ENCODE measurements at regions not wholly inside any gene's neighbourhood (a gene's known extent, or its start where the extent isn't known, plus 50 kb on each side); places are given as distances from the start of the nearest gene placed in this dataset.

DNA sequence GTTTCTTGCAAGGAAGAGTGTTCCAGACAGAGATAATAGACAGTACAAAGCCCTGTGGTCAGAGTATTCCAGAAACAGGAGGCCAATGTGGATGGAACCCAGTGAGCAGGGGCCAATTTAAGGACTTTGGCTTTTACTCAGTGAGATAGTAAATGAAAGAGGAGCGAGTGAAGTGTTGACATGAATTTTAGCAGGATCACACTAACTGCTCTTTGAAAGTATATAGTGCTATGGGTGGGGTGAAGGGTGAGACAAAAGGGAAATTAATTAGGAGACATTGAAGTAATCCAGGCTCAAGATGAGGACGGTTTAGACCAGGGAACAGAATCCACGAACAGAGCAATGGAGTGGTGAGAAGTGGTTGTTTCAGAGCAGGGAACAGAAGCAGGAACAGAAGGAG, 62.2 kb upstream of the TES start:
- DNase-seq: no peak

DNA sequence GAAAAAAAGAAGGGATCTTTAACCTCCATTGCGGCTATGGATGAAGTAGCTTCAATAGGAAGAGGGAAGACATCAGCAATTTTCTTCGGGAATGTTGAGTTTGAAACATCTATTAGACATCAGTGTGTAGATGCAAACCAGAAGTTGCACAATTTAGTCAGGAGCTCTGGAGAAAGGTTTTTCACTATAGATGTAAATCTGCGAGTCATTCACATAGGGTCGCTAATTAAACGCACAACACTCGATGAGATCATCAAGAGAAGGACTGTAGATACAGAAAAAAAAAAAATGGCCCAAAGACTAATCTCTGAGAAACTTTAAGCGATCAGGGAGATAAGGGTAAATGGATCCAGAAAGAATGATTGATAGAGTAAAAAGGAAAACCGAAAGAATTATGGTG, 61.7 kb upstream of the TES start:
- DNase-seq: no peak

DNA sequence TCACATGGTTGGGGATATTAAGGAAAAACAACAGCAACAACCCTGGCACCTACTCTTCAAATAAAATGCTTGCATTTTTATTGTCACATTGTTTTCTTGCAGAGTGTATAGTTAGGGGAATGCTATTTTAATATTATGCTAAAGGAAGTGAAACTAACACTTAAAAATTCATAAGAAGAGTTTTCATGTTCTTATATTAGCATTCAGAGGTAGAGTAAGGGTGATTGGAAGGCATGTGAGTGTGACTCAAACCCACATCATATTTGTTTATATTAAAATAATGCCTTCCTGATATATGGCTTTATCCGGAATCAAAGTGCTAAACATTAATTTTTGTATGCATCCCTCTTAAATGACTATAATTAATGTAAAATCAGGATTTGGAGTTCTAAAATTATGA, 59.8 kb upstream of the TES start:
- DNase-seq: no peak

DNA sequence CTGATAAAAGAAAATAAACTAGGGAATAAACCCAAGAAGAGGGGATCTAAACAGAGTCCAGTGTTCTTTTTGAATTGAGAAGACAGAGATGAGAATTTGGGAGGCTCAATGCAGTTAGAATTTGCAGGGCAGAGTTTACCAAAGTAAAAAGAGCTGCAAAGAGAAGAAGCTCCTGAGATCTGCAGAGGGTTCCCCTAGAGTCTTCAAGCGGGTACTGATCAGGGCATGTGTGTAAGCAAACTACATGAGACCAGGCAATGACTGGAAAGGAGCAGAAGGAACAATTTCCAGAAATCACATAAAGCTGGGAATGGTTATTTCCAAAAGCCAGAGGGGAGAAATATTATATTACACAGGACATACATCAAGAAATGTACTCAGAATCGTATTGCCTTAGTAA, 58.1 kb upstream of the TES start:
- no peak for DNase-seq

DNA sequence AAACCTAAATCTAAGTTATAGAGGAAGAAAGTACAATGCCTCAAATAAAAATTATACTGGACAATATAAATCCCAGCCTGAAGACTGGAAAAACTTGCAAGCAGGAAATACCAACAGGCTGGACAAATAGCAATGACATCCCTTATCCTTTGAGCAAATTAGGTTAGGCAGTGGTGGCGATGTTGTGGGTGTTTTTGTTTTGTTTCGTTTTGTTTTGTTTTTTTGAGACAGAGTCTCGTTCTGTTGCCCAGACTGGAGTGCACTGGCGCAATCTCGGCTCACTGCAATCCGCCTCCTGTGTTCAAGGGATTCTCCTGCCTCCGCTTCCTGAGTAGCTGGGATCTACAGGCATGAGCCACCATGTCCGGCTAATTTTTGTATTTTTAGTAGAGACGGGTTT, 57.3 kb upstream of the TES start:
- no peak for DNase-seq

DNA sequence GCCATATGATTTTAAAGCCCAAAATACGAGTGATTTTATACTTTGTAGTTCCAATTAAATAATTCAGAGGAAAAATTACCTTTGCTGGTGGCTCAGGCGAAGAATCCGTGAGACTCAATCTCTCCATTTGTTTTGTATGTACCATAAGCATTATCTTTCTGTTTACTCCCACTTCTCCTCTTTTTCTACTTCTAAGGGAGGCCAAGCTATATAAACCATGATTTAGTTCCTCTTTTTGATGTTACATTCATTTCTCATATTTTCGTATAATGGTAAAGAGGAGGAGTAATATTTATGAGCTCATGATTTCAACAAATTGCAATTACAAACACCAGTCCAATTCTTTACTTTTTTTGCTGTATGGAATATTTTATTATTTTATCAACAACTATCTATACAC, 50.6 kb upstream of the TES start:
- no peak for DNase-seq

All from SIG-M5 (cell line).